ENCODE measurements at regions not wholly inside any gene's neighbourhood (a gene's known extent, or its start where the extent isn't known, plus 50 kb on each side); places are given as distances from the start of the nearest gene placed in this dataset.

GRCh38 chr13:107531180-107531579 lies 684.2 kb downstream of the LIG4 start:
- DNase-seq (ENCODE audit: extremely low read depth in 1 of 2, low read depth in 1 of 2): no peak

GRCh38 chr13:107529035-107529434 lies 686.3 kb downstream of the LIG4 start:
- no peak for DNase-seq (ENCODE audit: extremely low read depth in 1 of 2, low read depth in 1 of 2)

- DNase-seq (ENCODE audit: extremely low read depth in 1 of 2, low read depth in 1 of 2): no peak
These were observed 696.6 kb downstream of the LIG4 start for GRCh38 chr13:107518780-107519179.

- no peak for DNase-seq (ENCODE audit: extremely low read depth in 1 of 2, low read depth in 1 of 2)
These were observed 697.0 kb downstream of the LIG4 start for GRCh38 chr13:107518292-107518691.

DNA sequence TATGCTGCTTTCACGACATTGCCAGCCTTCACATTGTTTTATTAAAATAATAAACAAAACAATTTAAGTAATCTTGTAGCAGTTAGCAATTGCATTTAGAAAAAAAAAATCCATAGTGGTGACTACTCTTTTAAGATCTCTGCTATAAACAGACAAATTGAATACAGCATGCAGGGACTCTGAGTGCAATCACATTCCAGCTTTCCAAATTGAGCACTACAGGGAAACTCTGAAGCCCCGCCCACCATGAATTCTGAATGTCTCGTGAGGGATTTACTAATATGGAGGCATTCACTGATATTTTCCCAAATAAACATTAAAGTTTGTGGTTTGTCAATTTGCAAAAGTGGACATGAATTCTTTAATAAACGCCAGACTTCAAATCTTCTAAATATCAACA lies 698.8 kb downstream of the LIG4 start:
- no peak for DNase-seq (ENCODE audit: extremely low read depth in 1 of 2, low read depth in 1 of 2)

DNA sequence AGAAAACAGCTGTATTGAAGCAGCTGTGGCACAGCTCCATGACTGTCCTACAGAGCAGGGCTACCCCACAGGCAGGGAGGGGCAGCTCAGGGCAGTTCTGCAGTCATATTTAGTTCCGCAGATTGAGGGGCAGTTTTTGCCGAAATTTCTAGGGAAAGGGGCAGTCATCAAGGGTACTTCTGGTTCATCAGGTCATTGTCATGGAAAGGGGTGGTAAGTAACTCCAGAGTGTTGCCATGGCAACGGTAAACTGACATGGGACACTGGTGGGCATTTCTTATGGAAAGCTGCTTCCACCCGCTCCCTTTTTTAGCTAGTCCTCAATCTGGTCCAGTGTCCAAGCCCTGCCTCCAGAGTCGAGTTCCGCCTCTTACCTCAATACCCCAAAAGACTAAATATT lies 702.8 kb downstream of the LIG4 start:
- no peak for DNase-seq (ENCODE audit: extremely low read depth in 1 of 2, low read depth in 1 of 2)

- DNase-seq (ENCODE audit: extremely low read depth in 1 of 2, low read depth in 1 of 2): no peak
These were observed 717.7 kb downstream of the LIG4 start for GRCh38 chr13:107497661-107498060.

DNA sequence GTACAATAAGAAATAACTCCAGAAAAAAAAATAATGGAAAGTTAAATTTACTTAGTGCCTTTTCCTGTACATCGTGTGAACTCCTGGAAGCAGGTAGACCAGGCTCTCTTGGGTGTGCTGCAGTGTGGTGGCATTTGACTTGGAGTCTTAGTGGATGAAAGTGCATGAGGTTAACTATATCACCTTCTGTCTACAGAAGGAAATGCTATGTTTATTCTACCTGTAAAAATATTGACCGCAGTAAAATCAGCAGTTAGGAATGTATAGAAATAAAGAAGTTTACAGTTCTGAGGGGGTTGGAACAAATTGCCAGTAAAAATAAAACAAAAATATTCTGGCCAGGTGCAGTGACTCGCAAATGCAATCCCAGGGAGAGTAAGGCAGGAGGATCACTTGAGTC lies 722.1 kb downstream of the LIG4 start:
- DNase-seq (ENCODE audit: extremely low read depth in 1 of 2, low read depth in 1 of 2): no peak

- no peak for DNase-seq (ENCODE audit: extremely low read depth in 1 of 2, low read depth in 1 of 2)
These were observed 732.6 kb downstream of the LIG4 start for GRCh38 chr13:107482688-107483087.

GRCh38 chr13:107480130-107480529 lies 735.2 kb downstream of the LIG4 start:
- DNase-seq (ENCODE audit: extremely low read depth in 1 of 2, low read depth in 1 of 2): no peak

- DNase-seq (ENCODE audit: extremely low read depth in 1 of 2, low read depth in 1 of 2): no peak
These were observed 737.5 kb downstream of the LIG4 start for GRCh38 chr13:107477772-107478379.

DNA sequence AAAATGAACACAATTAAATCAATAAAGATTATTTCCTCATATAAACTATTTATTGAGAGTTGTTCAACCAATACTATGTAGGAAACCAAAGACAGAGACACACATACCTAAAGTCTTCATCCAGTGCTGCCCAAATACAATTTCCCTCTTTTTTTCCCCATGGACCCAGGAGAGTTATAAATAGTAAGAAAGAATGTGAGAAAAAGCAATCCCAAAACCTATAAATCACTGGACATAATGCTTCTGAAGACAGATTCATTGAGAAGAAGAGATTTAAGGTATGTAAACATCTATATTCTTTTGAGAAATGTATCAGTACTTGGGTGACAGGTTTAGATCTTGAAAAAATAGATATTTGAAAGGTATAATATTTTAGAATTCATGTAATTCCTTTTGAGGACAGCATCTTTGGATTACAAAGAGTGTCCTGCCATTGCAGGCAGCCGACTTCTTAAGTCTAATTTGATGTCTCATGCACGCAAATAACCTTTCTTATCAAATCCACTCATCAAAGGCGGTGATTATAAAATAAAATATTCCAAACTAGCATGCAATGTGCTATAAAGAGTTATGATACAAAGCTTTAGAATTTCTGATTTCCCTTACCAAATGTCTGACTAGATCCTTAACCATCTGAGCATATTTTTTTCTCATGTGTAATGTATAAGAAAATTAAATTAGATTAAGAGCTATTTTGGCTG lies 739.4 kb downstream of the LIG4 start:
- DNase-seq (ENCODE audit: extremely low read depth in 1 of 2, low read depth in 1 of 2): no peak

DNA sequence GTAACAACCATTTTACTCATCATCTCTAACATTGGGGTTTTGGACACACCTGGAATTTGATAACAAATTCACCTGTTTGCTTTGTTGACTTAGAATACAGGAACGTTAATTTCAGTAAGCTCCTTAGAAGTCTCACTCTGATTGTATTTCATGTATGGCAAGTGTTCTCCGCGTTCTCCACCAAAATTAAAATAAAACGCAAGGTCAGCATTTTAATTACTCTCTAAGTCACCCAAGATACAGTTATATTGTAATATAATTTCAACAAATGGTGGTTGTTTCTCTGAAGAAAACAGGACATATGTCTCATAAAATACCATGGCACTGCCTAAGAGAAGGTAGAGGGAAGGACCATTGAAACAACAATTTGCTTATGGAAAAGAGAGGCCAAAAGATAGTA lies 742.1 kb downstream of the LIG4 start:
- no peak for DNase-seq (ENCODE audit: extremely low read depth in 1 of 2, low read depth in 1 of 2)

DNA sequence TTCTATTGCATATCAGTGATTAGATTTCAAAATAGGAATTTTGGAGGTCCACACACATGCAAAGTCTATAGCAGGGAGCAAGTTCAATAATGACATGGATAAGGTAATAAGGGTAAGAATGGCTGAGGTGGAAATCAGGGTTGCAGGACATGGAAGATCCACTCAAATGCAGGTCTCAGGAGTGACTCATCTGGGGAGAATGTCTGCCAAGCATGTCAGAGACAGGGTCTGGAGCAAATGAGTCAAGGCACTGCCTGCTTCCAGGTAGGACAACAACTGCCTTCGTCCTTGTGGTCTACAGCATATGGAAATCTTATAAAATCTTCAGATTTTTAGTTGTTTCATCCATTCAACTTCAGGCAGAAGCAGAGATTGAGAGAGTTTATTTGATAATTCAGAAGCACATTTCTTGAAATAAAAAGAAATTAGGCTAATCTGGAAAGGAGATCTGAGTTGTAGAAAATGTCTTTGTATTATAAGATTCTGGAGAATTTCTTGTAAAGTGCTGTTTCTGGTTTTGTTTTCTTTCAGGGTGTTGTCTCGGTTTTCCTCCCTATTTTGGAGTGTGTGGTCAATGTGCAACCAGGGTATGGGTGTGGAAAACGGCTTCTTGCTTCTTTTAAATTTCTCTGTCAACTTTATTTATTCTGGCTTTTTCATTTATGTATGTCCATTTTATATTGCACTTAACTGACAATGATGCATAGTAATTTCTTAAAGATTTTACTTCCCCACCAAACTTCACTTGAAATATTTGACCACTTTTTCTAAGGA lies 748.8 kb downstream of the LIG4 start:
- DNase-seq (ENCODE audit: extremely low read depth in 1 of 2, low read depth in 1 of 2): no peak

DNA sequence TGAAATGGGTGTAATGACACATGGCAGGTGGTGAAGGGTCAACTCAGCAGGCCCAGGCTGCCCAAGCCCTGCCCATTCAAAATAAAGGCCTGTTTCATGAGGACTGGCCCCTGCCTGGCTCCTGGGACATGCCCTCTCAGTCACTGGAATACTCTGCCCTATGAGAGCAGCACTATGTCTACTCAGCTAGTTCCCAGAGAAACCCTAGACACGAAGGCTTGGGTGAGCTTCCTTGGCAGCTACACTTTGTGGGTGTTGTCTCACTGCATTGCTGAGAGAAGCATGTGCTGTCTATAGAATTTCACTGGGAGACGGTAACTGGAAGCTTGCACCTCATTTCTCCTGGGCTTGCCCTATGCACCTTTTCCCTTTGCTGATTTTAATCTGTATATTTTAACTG lies 752.8 kb downstream of the LIG4 start:
- no peak for DNase-seq (ENCODE audit: extremely low read depth in 1 of 2, low read depth in 1 of 2)

GRCh38 chr13:107461751-107462150 lies 753.6 kb downstream of the LIG4 start:
- no peak for DNase-seq (ENCODE audit: extremely low read depth in 1 of 2, low read depth in 1 of 2)

- DNase-seq (ENCODE audit: extremely low read depth in 1 of 2, low read depth in 1 of 2): no peak
These were observed 755.9 kb downstream of the LIG4 start for GRCh38 chr13:107459430-107459829.

- DNase-seq (ENCODE audit: extremely low read depth in 1 of 2, low read depth in 1 of 2): no peak
These were observed 757.1 kb downstream of the LIG4 start for GRCh38 chr13:107458269-107458668.

DNA sequence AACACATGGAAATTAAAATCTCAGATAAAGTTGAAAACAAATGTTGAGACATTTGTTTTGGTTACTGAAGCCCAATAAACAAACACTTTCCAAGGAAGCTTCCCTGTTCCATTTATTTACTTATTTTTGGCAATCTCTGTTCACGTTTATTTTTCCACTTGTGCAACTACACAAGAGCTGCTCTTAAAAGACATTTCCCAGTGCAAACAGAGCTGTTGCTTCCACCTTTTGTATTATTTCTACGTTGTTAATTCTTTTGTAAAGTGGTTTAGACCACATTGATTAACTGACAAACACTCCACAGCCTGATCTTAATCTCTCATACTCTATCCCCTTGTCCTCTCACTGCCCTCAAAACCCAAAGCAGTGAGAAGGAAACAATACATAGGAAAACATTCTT lies 757.6 kb downstream of the LIG4 start:
- no peak for DNase-seq (ENCODE audit: extremely low read depth in 1 of 2, low read depth in 1 of 2)

GRCh38 chr13:107456431-107456830 lies 758.9 kb downstream of the LIG4 start:
- DNase-seq (ENCODE audit: extremely low read depth in 1 of 2, low read depth in 1 of 2): no peak

GRCh38 chr13:107452833-107453232 lies 762.5 kb downstream of the LIG4 start:
- no peak for DNase-seq (ENCODE audit: extremely low read depth in 1 of 2, low read depth in 1 of 2)

DNA sequence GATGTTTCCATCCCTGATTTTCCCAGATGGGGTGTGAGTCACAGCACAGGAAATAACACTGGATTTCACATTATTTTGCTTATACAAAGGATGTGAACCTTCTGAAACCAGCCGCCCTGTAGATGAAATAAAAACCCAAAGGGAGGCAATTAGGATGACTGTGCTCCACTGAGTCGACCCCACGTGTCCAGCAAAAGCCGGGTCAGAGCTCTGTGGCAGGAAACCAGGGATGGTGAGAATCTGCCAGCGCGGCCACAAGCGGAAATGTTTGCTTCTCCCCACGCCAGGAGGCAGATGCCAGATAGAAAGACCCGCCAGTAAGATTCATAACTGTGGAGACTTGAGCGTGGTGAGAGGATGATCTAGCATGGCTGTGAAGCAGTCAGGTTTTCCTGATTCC lies 764.4 kb downstream of the LIG4 start:
- DNase-seq (ENCODE audit: extremely low read depth in 1 of 2, low read depth in 1 of 2): no peak
